NCI-H2227 (cell line): ENCODE measurements at regions not wholly inside any gene's neighbourhood (a gene's known extent, or its start where the extent isn't known, plus 50 kb on each side); places are given as distances from the start of the nearest gene placed in this dataset.

Source experiments
- DNase-seq: peaks from one replicate; lab custom pipeline; 2025; ENCODE audit not compliant: unreplicated experiment; lab: John Stamatoyannopoulos, UW

DNA sequence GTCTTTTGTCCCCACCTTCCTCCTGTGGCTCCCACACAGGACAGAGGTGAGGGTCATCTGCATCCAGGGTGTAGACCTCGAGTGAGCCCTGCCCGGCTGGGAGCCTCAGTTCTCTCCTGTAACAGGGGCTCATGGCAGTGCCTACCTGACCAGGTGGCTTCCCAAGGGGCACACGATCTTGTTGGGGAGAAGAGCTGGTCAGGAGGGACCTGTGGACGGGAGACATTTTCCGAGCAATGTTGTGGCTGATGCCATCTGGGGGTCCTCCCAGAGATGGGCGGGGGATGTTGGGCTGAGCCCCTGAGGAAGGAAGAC, 51.9 kb downstream of the CEBPB start:
- no peak for DNase-seq

DNA sequence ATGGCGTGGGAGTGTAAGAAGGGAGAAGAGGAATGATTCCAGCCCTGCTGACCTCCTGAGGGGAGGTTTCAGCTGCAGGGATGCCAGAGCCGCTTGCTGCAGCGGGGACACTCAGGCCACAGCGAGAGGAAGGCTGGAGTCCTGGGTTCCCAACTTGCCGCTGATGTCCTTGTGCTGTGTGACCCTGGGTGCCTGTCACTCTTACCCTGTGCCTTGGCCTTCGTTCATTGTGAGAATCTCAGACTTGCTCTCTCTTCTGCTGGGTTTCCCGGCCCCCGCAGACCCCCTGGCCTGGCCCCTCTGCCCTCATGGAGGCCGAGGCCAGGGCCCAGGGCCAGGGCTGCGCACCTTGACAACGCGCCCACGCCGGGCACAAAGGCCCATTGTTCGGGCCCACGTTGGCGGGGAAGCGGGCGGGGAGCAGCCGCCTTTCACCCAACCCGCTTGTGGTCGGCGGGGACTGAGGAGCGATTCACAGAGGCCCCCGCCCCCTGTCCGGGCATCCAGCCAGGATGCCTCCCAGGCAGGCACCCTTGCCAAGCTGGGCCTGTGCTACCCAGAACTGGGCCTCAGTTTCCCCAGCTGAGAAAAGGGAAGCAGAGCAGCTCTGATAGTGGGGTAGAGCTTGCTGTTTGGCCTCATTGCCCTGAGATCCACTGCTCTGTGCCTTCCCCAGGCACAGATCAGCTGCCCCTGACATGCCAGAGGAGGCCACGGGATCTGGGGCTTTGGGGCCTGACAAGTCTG, 52.4 kb downstream of the CEBPB start:
- DNase-seq = peak; percentile 18

DNA sequence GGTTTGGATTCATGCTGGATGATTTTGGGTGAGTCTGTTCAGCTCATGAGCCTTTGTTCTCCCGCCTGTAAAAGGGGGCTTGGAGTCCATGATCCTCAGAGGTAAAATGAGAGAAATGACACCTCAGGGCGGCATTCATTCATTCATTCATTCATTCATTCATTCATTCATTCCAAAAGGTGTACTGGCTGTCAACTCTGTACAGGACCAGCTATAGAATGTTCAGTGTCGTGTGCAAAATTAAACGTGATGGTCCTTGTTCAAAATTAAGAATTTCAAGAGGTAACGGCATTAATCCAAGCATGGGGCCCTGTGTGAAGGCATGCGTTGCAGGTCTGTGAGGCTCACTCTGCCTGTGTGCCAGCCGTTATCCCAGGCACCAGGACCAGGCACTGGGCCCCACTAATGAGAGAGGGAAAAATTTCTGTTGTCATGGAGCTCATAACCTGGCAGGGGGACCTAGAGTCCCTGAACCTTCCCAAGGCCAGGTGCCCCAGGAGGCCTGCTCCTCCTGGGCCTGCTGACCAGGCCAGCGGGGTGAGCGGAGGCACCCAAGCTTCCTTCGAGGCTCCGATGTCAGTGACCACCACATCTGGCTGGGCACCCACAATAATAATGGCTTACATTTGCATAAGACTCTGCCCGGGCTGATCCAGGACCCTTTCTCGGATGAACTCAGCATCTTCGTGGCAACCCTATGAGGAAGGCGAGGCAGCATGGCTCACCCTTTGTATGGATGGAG, 53.2 kb downstream of the CEBPB start:
- no peak for DNase-seq

DNA sequence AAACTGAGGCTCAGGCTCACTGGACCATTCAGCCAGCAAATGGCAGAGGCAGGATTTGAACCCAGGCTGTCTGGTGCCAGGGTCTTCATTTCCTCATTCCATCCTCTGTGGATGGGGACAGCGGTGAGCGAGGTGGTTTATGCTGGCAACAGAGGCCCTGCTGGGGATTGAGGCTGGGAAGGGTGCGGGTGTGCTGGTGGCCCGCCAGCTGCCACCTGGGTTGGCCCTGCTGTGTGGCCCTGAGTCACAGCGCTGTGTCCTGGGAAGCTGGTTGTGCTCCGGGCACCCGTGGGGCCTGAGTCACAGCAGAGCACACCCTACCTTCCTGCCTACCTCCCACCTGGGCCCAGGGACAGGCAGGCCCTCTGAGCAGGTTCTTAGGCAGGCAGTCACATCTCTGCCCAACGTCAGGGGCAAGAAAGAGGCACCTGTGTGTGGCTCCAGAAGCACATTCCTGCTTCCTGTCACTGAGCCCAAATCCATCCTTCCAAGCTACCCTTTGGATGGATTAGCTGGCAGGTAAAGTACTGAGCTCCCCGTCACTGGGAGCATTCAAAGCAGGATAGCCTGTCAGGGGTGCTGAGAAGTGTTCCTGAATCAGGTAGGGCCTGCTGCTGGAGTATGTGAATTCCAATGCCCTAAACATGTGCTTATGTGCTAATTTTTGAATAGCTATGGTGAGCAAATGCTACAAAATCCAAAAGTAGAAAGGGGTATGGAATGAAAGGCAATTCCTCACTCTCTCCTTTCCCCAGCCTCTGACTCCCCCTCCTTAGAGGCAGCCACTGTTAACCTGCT, 53.9 kb downstream of the CEBPB start:
- DNase-seq = no peak

DNA sequence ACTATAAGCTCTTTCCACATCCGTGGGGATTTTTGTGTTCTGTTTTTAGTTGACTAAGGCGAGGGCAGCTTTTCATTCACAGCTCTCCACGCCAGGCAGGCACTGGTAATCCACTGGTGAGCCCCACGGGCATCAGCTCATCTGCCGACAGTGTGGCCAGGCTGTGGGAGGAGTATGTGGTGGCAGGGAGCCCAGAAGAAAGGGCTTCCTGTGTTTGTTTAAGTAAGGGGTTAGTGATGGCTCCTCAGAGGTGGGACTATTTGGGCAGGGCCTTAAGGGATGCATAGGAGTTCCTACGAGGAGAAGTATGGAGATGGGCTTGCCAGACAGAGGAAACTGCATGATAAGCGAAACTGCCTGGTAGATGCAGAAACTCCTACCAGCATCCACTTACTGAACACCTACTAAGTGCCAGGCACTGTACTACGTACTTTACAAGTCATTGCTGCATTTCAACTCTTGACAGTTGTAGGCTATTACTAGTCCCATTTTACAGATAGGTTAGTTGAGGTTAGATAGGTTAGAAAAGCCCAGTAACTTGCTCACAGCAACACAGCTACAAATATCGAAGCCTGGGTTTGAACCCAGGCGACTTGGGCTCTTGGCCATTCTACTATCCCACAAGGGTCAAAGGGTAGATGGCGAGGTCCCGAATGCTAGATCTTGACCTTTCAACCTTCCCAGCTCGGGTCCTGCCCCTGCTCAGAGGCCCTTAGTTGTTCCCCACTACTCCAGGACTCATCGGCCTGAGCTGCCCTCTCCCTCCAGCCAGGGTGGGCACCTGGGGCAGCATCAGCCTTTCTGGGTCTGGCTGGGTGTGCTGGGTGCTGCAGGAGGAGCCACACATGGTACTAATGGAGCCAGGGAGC, 55.1 kb downstream of the CEBPB start:
- DNase-seq = no peak

DNA sequence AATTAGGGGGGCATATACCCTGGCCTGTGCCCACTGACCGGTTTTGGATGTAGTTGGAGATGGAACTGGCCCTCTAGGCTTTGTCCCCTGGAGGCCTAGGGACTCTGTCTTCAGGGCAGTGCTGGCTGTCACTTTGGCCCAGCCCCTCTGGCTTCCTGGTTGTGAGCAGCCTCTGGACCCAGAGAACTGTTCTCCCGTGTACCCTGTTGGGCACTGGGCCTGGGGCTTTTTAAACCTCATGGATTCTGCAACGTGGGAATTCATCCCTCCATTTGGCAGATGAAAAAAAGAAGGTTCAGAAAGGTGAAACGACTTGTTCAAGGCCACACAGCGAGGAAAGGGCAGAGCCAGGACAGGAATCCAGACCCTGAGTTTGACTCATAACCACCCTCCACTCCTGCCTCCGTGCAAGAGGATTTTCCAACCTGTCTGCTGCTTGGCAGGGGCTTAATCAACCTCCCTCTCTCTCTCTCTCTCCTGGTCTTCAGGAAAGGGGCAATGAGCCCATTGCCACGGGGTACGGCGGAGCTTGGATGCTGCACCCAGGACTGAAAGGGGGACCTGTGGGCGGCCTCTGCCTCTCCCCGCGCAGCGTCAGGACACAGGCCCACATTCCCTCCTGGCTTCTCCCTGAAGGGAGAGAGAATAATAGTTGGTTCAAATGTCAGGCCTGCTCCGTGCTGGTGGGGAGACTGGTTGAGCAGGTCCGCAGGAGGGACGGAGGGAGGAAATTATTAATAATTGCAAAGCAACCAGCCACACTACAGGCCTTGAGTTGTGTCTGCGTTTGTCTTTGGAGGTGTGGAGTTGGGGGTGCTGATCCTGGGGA, 56.0 kb downstream of the CEBPB start:
- DNase-seq = no peak

DNA sequence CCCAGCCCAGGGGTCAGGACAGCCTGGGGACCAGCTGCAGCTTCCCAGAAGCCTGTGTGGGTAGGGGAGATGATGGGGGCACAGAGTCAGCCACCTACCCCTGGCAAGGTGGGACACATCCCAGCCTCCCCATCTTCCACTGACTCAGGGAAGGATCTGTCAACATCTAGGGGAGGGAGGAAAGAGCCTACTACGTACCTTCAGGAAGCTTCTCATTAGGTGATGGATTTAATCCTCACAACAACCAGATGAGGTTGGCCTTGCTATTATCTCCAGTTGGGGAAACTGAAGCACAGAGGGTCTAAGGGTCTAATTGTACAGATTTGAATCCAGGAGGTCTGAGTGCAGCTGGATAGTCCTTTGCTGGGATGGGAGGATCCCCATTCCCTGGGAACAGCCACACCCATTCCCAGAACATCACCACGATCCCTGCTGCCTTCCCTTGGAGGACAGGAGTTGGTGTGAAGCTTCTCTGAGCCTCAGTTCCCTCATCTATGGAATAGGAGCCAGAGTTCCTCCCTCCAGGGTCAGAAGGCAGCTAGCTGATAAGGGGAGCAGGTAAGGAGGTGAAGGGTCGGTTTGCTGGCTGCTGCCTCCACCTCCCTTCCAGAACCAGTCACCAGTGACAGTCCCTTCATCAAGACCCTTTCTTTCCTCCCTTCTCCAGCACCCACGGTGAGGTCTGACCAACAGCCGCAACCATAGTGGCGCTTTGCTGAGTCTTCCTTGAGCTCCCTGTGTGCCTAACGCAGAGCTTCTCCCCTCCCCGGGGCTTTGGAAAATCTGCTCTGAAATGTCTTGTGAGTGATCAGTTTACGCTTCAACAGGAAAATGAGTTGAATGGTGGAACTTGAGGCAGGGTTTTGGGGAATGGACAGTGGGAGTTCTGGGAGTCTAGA, 56.8 kb downstream of the CEBPB start:
- no peak for DNase-seq

DNA sequence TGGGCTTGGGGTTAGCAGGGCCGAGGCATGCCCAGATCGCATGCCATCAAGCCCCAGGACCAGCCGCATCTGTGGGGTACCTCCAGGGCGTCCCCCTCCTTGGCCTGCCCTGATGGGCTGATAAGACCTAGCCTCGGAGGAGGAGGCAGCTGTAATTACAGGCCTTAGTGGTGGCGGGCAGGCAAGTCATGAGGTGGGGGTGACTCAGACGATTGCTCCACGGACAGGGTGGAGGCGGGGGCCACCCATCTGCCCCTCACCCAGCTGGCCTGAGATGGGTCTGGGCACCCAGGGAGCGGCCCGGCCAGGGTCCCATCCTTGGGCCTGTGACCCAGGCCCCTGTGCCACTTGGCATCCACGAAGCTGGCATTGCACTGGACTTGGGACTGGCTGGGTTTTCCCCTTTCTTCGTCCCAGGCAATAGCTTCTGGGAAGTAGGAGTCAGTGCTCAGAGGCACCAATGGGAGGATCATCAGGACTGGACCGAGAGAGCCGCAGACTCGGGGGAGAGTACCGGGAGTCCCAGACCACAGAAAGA, 57.5 kb downstream of the CEBPB start:
- DNase-seq = no peak

DNA sequence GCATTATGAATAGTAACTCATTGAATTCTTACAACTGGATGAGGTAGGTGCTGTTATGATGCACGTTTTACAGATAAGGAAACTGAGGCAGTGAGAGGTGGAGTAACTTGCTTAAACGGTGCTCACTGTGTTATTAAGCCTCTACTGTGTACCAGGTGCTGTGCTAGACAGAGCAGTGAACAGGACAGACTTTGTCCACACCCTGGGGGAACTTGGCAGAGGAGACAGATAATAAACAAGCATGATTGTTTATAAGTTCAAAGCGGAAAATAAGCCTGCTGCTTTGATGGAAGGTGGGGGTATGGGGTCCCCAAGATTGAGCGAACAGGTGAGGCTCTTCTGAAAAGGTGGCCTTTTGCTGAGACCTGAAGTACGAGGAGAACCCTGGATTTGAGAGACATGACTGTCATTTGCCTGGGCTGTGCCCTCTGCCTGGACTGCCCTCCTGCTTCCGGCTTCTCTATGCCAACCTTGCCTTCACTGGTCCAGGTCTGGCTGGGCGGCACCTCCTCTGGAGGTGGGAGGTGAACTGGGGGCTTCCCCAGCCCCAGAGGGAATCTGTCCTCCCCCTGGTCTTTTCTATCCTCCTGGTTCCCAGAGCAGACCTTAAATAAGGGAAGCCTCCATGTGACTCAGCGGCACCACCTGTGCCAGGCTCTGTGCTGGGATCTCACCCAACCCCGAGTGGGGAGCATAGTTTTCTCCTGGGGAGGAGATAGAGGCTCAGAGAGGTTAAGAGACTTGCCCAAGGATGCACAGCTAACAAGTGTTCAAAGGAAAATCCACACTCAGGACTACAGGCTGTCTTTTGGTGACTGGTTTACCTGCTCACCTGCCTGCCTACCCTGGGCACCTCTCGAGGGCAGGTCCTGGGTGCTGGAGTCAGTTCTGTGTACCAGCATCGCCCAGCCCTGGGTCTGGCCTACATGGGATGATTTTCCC, 59.1 kb downstream of the CEBPB start:
- DNase-seq = no peak

DNA sequence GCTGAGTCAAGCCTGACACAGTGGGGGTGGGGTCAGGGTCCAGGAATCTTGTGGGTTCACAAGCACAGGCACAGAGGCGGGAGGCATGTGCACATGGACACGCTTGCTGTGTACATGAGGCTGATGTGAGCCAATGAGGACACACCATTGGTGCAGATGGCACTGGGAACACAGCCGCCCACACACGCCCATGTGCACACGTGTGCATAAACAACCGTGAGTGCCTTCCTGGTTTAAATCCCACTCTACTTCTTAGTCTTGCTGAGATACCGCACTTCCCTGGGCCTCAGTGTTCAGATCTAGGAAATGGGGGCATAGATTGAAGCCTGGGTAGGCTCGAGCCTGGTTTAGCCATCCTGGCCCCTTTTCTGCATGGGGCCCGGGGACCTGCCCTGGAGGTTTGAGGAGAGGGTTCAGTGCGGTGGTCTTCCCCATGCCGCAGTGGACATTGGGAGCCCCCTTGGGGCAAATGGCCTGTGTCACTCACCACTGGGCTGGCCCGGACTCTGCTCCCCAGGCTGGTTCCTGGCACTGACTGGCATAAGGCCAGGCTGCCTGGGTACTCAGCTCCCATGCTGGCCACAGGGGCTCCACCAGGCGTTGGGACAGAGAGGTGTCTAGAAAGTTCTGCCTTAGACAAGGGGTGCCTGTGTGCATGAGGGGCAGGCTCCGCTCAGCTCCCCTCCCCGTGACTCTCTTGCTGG, 60.2 kb downstream of the CEBPB start:
- no peak for DNase-seq

DNA sequence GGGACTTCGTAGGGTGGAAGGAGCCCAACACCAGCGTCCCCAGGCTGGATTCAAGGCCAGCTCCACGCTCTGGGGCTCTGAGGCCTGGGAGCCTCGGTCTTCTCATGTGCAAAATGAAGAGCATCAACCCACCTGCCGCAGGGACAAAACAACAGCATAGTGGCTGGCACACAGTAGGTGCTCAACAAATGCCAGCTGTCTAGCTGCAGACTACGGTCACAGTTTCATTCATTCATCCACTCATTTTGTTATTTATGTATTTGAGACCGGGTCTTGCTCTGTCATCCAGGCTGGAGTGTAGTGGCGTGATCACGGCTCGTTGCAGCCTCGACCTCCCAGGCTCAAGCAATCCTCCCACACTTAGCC, 60.7 kb downstream of the CEBPB start:
- no peak for DNase-seq

DNA sequence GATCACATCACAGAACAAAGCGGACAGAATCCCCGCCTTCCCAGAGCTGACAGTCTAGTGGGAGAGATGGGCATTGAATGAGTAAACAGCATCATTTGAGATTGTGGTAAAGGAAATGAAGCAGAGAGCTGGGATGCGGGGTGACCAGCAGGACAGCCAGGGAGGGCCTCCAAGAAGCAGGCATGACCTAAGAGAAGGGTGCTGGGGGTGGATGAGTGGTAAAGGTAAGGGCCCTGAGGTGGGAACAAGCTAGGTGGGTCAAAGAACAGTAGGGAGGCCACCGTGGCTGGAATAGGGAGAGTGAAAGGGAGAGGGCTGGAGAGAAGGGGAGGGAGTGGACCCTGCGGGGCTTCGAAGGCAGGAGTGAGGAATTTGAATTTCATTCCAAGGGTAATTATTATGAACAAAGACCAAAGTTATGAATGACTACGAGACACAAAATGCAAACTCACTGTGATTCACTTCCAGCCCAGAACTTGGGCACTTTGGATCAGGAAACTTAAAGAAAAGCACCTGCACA, 61.4 kb downstream of the CEBPB start:
- no peak for DNase-seq

DNA sequence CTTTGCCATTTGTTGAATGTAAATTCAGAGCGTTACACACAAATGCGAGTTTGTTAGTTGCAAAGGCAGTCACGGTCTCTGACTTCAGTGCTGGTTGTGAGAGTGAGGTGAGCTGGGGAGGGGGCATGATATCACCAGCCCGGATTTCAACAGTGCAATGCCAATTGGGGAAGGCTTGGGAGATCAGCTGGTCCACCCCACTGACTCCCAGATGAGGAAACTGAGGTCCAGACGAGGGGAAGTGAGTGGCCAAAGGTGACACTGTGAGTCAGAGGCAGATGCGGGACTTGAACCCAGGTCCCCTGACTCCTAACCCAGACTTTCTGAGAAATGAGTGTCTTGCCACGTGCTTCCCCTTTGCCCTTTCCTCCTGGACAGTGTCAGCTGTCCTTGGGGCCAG, 62.1 kb downstream of the CEBPB start:
- no peak for DNase-seq

DNA sequence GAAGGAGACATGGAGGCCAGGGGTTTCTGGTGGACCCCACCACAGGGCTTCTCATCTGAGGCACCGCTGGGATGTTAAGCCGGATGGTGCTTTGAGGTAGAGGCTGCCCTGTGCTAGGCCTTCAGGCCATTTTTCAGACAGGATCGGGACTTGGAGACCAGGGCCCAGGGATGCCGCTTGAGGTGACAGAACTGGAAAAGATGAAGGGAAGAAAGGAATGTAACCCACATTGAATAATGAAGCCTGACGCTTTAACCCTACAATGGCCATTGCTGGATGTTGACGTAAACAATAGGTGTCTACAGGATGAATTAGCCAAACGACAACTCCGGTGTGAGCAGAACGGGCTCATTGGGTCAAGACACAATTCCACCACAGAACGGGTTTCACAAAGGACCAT, 62.5 kb downstream of the CEBPB start:
- DNase-seq = no peak

DNA sequence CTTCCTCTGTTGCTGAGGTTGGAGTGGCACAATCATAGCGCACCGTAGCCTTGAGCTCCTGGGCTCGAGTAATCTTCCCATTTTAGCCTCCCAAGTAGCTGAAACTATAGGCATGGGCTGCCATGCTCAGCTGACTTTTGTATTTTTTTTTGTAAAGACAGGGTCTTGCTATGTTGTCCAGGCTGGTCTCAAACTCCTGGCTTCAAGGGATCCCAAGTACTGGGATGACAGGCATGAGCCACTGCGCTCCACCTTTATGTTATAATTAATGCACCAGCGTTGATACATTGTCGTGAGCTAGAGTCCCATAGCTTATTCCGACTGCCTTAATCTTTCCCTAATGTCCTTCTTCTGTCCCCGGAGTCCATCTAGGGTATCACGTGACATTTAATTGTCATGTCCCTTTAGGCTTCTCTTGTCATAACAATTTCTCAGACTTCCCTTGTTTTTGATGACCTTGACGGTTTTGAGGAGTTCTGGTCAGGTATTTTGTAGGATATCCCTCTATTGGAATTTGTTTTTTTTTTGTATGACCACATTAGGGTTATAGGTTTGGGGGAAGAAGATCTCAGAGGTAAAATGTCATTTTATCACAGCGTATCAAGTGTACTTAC, 63.9 kb downstream of the CEBPB start:
- DNase-seq = no peak

DNA sequence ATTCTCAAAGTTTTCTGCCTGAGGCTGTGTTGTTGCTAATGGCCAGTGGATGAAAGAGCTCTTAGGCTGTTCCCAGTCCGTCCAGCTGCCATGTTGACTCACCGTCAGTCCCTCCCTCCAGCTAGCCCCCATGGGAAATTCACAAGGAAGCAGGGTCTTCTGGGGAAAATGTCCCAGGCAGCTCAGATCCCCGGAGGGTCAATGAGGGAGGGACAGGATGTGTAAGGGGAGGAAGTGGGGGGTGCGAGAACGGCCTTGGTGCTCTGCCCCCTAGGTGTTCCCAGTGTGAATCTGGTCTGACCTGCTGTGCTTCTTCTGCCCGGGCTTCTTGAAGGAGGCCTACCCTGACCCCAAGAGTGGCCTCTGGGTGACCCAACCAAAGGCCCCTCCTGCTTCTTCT, 65.9 kb downstream of the CEBPB start:
- DNase-seq = no peak

DNA sequence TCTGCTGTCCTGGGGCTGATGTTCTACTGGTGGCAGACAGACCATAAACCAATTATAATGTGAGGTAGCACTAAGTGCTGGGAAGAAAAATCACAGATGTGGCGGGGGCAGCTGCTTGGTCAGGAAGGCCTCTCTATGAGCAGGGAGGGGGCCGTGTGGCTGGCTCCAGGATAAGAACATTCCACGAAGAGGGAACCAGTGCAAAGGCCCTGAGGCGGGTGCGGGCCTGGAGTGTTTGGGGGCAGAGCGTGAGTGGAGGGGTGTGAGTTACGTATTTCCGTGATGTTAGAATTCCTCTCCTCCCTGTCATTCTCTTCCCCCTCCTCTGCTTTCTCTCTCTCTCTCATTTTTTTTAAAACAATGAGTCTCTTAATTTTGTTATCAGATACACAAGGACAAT, 67.2 kb downstream of the CEBPB start:
- DNase-seq = no peak
